Renal cortex interstitium (tissue), 11 donors: ENCODE measurements at regions not wholly inside any gene's neighbourhood (a gene's known extent, or its start where the extent isn't known, plus 50 kb on each side); places are given as distances from the start of the nearest gene placed in this dataset.
"Not testable (repeated sequence)": the region's sequence is repeated elsewhere in the genome, so short reads cannot be mapped to it uniquely, and the experiment has no call there.

Experiments used
- DNase-seq, 11 donors: peaks; one replicate each; pipeline ENCODE4 v3.0.0-alpha.2; 2013; ENCODE audit warnings: low read depth in 9 of 11, low spot score in 4 of 11; ENCODE audit errors: extremely low read depth in 1 of 11

GRCh38 chr15:69568173-69569009, 115.8 kb downstream of the RPLP1 start:
- no peak for DNase-seq

- no peak for DNase-seq
Measured at GRCh38 chr15:69570454-69570853, 117.8 kb downstream of the RPLP1 start.

- no peak for DNase-seq
Measured at GRCh38 chr15:69570997-69571396, 118.4 kb downstream of the RPLP1 start.

GRCh38 chr15:69573278-69573677, 120.7 kb downstream of the RPLP1 start:
- DNase-seq = not testable (repeated sequence)

GRCh38 chr15:69573815-69574475, 121.3 kb downstream of the RPLP1 start:
- DNase-seq = no peak

GRCh38 chr15:69574506-69574905, 121.9 kb downstream of the RPLP1 start:
- DNase-seq = no peak

GRCh38 chr15:69575387-69575786, 122.8 kb downstream of the RPLP1 start:
- DNase-seq = no peak

GRCh38 chr15:69576035-69576526, 123.5 kb downstream of the RPLP1 start:
- peak in 1 of 11 donors; percentile 34 for DNase-seq

- no peak for DNase-seq
Measured at GRCh38 chr15:69576948-69577351, 124.3 kb downstream of the RPLP1 start.

GRCh38 chr15:69577397-69577796, 124.8 kb downstream of the RPLP1 start:
- no peak for DNase-seq

- DNase-seq = no peak
Measured at GRCh38 chr15:69578252-69578651, 125.6 kb downstream of the RPLP1 start.

GRCh38 chr15:69578787-69579583, 126.4 kb downstream of the RPLP1 start:
- DNase-seq = no peak

GRCh38 chr15:69579950-69580618, 127.5 kb downstream of the RPLP1 start:
- DNase-seq = no peak

GRCh38 chr15:69583626-69584025, 131.0 kb downstream of the RPLP1 start:
- no peak for DNase-seq

- no peak for DNase-seq
Measured at GRCh38 chr15:69585937-69586336, 133.3 kb downstream of the RPLP1 start.

- DNase-seq = no peak
Measured at GRCh38 chr15:69586721-69587120, 134.1 kb downstream of the RPLP1 start.

- DNase-seq = no peak
Measured at GRCh38 chr15:69587723-69588426, 135.3 kb downstream of the RPLP1 start.

GRCh38 chr15:69590201-69590710, 137.6 kb downstream of the RPLP1 start:
- no peak for DNase-seq
